DMS79 (cell line): ENCODE measurements at regions not wholly inside any gene's neighbourhood (a gene's known extent, or its start where the extent isn't known, plus 50 kb on each side); places are given as distances from the start of the nearest gene placed in this dataset.

Source experiments
- DNase-seq: peaks from one replicate; lab custom pipeline; 2025; lab: John Stamatoyannopoulos, UW

DNA sequence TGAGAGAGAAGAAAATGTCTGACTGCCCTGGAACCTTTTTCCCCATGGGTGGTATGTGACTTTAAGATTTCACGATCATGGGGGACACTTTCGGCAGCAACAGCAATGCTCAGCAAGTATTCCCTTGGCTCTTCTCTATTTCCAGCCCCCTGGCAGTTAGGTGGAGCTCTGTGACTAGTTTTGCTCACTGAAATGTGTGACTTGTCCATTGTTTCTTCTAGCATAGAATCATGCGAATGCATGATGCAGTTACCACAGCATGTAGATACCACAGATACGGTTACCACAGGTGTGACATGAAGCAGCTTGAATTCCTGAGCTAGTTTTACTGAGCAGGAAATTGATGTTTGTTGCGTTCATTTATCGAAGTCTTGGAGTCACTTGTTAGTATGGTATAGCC lies 1034.5 kb upstream of the EEF2KMT start:
- DNase-seq, result no peak

DNA sequence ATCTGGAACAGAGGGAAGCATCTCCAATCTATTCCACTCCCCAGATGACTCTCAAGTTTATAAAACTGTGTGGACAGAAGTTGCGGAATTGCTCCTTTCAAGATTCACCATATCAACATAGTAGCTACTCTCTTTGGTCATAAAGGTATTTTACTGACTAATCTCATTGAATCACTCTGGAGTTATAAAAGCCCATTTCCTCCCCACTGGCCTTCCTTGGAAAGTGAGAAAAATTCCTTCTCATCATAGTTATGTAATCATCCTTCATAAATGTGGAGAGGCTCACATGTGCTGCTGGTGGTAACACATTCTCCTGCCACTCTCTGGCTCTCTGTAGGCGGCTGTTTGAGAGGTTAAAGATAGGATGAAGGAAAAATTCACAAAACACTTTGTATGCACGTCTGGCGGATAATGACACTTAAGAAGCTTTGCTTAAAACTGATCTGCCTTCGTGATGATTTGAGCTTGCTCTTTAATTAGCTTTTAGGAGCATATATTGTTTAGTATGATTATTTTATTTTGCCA lies 1034.0 kb upstream of the EEF2KMT start:
- DNase-seq, result no peak

DNA sequence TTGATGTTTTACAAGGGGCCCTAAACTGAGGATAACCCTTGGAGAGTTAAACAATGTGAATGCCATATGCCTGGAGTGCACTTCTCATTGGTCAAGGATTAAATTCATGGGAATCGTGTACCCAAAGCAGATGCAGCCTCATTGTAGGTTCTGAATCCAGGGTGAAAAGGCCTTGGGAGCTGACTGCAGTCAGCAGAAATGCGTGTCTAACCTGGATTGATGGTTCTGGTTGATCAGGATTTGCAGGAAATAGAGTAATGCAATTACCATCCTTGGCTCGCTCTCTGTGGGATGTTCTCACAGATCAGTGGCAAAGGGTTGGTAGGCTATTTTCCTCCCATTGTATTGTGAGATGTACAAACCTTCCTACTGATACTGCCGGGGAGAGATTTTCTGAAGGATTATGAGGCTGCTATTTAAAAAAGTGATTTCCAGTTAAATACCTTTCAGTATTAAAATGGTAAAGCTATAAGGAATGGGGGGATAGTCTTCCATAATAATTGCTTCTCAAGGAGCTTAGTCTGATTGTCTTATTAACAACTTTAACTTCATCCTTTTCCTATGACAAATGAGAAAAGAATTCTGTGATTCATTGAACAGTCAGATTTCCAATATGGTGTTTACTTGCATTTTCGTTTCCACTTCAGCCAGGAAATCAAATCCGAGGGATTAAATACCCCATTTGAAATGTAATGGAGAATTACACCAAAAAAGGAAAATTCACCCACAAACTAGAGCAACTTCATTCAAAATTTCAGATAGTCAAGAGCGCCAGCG lies 1028.1 kb upstream of the EEF2KMT start:
- DNase-seq, result no peak

DNA sequence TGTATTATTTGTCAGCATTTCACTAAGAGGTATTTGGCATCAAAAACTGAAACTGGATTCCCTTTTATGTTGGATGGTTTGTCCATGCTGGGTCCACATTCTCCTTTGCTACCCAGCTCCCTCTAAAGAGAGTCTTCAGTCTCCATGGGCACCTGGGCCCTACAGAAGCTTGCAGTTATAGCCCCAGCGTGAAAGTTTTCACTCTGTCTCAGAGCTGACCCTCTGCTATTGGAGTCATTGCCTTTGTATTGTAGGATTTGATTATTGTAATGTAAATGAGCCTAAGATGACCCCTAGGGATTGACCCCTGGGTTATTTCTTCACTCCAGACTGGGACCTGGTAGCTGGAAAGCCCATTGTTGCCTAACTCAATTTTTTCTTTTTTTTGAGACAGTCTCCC lies 1026.5 kb upstream of the EEF2KMT start:
- DNase-seq, result no peak

DNA sequence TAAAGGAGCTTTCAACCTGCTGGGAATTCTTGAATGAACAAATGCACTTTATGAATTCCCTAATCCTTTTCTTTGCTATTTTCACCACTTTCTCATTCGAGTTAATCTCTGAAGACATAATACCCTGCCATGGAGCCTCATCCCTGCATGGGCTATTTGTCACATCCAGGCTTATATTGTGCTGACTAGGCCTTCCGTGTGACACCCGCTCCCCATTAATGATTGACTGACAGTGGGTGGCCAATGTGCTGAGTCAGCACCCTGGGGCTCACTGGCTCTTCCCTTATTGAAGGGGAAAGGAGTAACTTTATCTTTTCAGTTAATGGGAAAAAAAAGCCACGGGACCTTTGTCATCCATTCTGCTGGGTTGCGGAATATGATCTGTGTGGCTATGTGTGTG lies 1024.8 kb upstream of the EEF2KMT start:
- no peak for DNase-seq

DNA sequence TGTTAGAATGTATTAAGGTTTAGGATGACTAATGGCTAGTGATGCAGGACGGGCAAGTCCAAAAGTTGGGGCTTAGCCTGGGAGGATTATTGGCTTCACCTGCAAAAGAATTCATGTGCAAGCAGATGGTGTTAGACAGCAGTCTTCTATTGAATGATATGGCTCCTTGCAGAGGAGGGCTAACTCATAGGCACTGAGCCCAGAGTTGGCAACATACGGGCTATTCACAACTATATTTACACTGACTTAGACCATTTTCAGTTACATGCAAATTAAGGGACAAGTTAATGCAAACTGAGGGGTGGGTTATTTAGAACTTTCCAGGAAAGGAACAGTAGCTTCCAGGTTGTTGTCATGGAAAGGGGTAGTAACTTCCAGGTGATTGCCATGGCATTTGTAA lies 1017.1 kb upstream of the EEF2KMT start:
- no peak for DNase-seq

DNA sequence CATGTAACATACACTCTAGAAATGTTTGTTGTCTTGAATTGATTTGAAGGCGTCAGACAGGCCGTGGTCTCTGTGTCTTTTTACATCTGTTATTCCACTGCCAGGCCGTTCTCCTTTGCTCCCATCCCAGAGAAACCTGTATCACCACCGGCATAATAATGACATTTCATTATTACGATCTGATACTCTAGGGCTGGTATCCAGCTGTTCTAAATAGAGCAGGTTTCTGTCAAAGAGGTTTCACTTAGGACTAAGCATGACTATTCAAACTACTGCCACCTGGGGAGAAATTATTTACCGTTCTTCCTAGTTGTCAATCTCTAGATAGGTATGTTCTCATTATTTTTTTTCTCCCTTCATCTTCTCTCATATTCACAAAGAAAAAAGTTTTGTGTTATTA lies 1016.2 kb upstream of the EEF2KMT start:
- no peak for DNase-seq

DNA sequence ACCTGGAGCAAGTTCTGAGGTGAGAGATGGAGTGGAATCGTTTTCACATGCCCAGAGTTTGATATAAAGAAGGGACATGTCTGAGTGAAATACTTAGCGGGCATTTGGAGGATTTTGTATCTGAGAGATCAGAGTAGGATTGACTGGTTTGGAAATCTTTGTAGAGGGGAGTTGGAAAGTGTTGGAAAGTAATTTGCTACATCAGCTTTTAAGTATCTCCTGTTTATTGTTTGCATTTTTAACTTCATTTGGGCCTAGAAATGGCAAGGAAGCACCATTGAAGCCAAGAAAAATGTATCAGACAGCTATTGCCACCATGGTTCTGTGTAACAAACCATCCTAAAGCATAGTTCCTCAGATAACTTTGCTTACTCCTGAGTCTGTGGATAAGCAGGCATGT lies 1015.1 kb upstream of the EEF2KMT start:
- no peak for DNase-seq

DNA sequence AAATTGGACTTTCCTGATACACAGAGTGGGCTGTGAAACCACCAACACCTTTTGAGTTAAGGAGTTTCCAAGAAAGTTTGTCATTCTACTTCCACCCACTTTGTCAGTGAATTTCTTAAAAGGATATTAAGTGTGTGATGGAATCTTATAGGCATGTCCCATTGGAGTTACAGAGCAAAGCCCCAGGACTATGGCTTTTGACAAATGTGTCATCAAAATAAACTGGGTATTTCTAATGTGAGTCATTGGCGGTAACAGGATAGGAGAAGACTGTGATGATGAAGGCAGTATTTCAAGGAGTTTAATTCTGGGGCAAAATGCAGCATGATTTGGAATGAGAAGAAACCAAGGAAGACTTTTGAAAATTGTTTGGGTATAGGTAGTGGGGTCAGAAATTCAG lies 1013.8 kb upstream of the EEF2KMT start:
- no peak for DNase-seq

DNA sequence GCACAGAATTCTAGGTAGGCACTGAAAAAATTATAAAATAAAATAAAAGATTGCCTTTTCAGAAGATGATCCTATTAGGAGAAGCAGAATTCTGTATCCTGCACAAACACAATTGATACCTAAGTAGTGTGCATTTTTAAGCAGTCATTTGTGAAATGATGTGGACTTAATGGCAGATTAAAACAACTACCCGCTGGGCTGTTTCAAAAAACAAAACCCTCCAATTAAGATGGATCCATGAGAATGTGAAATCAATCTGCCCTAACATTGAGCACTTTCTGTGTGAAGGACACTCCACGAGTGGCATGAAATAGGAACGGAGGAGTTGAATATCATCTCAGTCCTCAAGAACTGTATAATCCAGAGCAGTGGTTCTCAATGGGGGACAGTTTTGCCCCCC lies 1012.8 kb upstream of the EEF2KMT start:
- DNase-seq, result no peak

DNA sequence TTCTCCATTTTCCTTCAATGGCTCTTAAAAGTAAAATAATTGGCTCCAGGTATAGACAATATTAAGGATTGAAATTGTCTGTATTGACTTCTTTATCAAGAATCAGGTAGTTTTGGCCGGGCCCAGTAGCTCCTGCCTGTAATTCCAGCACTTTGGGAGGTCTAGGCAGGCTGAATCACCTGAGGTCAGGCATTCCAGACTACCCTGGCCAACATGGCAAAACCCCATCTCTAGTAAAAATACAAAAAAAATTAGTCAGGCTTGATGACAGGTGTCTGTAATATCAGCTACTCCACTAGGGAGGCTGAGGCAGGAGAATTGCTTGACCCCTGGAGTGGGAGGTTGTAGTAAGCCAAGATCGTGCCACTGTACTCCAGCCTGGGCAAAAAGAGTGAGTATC lies 1008.5 kb upstream of the EEF2KMT start:
- DNase-seq, result no peak

DNA sequence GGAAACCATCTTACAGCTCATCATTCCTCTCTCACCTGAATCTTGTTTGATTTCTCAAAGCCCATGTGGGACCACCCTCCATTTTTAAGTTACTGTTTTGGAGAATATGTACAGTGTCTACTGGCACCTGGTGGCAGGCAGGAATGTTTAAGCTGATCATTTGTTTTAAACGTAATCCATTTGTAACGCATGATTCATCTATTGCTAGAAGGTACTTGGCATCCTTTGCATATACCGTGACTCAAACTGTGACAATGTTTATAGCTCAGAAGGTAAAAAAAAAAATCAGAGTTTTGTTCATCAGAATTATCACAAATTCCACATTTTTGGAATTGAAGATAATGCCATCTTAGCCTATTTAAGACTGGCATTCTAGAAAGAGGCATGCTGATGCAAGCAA lies 1007.5 kb upstream of the EEF2KMT start:
- no peak for DNase-seq

DNA sequence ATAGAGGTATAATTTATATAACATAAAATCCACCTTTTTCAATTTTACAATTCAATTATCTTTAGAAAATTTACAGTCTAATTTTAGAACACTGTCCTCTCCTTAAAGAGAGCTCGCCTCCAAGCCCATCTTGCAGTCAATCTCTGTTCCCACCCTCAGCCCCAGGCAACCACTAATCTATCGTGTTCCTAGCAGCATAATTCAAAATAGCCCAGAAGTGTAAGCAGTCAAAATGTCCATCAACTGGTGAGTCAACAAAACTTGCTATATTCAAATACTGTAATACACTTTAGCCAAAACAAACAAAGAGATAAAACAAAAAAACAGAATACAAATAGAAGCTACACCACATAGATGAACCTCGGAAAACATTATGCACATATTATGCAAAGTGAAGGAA lies 1006.8 kb upstream of the EEF2KMT start:
- no peak for DNase-seq

DNA sequence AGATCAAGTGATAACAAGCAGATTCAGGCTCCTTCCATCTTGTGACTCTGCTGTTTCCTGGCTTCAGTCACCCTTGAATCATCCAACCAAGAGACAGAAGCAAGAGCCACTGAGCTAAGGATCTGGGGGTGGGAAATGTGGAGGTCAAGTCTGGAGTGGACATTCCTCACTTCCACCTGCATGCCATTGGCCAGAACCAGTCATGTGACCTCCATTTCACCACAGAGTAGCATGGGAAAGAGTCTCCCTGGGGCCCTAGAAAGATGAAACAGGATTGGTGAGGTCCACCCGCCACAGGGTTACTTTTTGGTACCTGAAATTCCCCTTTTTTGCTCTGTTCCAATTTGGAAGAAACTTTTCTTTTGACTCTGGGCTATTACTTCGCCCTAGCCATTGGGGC lies 1006.0 kb upstream of the EEF2KMT start:
- DNase-seq, result no peak

DNA sequence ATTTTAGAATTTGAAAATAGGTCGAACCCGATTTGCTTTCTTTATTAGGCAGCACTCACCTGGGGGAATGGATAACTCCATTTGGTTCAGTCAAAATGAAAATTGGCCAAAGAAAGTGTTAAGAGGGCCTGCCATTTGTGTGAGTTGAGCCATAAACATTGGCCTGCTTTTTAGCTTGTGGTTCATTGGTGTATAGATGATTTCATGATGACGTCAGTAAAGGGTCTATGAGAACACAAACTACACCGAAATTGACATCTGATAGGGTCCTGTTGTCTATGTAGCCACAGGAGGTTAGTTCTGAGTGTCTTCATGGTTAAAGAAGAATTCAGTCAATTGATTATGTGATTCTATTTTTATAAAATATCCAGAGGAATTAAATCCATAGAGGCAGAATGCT lies 1001.5 kb upstream of the EEF2KMT start:
- DNase-seq, result no peak

DNA sequence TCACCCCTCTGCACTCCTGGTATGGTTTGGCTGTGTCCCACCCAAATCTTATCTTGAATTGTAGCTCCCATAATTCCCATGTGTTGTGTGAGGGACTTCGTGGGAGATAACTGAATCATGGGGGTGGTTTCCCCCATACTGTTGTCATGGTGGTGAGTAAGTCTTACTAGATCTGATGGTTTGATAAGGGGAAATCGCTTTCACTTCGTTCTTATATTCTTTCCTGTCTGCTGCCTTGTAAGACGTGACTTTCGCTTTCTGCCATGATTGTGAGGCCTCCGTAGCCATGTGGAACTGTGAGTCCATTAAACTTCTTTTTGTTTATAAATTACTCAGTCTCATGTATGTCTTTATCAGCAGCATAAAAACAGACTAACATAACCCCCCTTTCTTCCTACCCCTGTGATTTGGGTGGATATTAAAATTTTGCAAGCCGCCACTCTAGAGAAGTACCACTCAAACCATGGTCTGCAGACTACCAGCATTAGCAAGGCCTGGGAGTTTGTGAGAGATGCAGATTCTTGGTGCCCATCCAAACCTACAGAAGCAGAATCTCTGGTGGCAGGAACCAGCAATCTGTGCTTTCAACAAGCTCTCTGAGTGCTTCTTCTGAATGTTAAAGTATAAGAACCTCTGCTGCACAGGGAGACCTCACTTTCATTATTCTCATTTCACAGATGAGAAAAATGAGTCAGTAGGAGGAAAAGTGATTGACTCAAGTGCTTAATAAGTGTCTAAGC lies 999.5 kb upstream of the EEF2KMT start:
- DNase-seq, result peak; percentile 33

DNA sequence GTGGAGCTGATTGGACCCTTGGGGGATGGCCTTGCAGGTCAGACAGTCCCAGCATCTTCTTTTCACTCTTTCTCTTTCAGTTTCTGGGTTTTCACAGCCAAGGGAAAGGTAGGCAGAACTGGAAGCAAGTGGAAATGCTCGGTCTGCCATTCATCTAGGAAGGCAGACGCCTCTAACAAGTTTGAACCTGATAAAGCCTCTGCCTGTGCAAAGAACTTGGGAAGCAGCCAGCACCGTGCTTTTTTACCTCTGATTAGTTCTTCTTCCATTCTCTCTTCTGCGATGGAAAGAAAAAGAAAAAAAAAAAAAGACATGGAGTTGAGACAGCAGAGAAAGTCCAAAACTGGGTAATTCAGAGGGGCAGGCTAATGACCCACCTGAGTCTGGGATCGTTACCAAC lies 997.8 kb upstream of the EEF2KMT start:
- peak; percentile 27 for DNase-seq

DNA sequence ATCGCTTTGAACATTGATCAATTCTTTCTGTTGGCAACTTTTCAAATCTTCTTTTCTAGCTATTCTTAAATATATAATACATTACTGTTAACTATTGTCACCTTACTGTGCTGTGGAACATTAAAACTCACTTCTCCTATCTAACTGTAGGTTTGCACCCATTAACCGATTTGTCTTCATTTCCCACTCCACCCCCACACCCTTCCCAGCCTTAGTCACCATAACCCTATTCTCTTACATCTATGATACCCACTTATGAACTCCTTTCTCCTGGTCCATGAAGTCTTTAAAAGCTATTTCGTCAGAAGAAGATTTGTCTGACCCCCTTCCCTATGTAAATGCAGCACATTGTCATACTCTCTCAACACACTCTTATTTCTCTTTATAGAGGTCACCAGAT lies 993.4 kb upstream of the EEF2KMT start:
- no peak for DNase-seq

DNA sequence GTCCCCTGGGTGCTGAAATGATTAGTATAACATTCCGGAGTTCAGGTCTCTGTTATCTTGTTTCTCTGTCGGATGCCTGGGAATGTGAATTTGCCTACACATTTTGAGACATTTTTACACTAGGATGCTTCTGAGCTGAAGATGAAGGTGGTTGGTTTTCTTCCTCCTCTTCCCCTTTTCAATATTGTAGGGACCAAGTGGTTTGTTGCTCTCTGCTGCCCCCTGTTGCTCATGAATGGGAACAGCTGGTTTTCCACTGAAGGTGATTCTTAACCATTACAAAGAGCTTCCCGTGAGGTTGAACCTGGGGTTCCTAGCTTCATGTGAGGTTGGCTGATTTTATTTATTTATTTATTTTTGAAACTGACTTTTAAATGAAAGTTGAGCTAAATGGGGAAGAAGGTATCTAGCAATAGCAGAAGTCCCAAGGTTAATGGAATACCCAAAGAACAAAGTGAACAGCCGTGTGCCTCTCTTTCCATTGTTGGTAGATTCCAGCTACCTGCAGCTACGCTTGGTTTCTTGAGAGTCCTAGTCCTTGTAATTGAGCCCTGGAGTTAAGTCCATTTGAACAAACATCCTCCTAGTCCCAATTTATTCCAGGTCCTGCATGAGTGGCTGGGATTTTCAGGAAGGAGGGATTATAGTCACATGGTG lies 983.9 kb upstream of the EEF2KMT start:
- DNase-seq, result no peak

DNA sequence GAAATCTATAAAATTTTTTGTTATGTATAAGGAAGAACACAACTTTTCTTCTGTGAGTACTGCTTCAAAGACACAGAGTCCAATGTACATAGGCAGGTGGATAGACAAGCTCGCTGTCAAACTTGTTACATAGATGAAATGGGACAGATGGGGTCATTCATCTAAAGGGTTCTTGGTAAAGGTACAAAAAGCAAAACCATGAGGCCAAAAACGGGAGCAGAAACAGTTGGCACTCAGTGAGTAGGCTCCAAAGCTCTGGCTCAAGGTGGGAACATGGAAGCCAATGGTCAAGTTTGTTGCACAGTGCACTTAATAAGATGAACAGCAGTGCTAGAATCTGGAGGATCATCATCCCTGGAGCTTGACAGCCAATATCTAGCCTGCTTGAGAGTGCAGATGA lies 979.0 kb upstream of the EEF2KMT start:
- no peak for DNase-seq

DNA sequence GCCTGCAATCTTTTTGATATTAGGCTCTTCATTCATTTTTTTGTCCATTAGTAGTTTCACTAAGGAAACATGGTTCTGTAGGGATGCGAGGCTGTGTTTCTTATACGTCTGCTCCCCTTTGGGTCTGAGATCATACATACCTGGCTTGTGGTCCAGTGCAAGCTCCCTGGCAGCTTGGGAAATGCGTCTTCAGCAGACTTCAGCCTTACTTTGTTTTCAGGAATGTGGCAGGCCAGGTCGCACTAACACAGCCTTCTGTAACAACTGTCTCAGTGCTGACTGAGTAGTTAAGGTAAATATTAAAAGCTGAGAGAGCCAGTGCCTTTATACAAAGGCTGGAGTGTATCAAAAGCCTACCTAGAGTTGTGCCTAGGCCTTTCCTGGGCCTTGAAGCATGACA lies 970.5 kb upstream of the EEF2KMT start:
- no peak for DNase-seq

DNA sequence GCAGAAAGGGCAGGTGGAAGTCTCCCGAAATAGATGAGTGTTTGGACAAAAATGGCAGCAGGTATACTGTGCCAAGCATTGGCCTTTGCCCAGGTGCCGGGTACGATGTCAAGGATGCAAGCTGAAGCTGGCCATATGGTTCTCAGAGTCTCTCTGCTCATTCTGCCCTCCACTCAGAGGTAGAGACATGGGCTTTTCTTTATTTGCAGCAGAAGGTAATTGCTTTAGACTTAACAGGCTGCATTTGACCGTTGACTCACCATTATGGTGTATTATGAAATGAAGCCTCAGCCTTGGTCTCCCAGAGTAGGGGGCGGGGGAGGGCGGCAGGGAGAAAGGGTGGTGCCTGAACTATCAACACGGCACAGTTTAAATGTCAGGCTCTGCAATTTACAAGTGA lies 969.1 kb upstream of the EEF2KMT start:
- DNase-seq, result no peak

DNA sequence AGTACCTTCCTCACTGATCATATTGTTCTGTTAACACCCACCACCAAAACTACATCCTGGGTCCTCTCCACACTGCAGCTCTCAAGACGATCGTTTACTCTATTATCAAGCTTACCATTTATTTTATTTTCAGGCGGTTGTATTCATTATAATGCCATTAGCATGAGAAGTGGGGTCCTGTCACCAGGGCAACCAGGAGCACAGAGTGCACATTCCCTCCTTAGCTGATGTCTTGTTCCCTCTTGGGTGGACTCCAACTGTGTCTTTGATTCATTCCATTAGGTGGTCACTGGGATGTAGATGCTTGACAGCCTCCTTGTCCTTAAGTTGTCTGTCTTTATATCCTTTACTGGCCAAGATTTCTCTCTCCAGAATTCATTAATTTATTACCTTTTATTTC lies 965.9 kb upstream of the EEF2KMT start:
- DNase-seq, result no peak
